LNCAP (cell line): ENCODE measurements at regions not wholly inside any gene's neighbourhood (a gene's known extent, or its start where the extent isn't known, plus 50 kb on each side); places are given as distances from the start of the nearest gene placed in this dataset.

Experiments used
- TF ChIP-seq, protein P1 (sequence below): fragments of 450-650 bp; IDR thresholded peaks from 2 replicates; pipeline ENCODE4 v1.5.1; 2017; ENCODE audit warnings: mild to moderate bottlenecking

DNA sequence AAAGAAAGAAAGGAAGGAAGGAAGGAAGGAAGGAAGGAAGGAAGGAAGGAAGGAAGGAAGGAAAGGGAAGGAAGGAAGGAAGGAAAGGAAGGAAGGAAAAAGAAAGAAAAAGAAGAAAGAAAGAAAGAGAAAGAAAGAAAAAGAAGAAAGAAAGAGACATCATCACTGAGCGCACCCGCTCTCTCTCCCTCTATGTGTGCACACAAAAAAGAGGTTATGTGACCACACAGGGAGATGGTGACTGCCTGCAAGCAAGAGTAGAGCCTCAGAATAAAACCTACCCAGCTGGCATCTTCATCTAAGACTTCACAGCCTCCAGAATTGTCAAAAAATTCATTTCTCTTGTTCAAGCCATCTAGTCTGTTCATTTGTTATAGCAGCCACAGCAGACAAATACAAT lies 1307.4 kb upstream of the ACVR2A start:
- TF ChIP-seq, protein P1, sequence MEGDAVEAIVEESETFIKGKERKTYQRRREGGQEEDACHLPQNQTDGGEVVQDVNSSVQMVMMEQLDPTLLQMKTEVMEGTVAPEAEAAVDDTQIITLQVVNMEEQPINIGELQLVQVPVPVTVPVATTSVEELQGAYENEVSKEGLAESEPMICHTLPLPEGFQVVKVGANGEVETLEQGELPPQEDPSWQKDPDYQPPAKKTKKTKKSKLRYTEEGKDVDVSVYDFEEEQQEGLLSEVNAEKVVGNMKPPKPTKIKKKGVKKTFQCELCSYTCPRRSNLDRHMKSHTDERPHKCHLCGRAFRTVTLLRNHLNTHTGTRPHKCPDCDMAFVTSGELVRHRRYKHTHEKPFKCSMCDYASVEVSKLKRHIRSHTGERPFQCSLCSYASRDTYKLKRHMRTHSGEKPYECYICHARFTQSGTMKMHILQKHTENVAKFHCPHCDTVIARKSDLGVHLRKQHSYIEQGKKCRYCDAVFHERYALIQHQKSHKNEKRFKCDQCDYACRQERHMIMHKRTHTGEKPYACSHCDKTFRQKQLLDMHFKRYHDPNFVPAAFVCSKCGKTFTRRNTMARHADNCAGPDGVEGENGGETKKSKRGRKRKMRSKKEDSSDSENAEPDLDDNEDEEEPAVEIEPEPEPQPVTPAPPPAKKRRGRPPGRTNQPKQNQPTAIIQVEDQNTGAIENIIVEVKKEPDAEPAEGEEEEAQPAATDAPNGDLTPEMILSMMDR = no peak

DNA sequence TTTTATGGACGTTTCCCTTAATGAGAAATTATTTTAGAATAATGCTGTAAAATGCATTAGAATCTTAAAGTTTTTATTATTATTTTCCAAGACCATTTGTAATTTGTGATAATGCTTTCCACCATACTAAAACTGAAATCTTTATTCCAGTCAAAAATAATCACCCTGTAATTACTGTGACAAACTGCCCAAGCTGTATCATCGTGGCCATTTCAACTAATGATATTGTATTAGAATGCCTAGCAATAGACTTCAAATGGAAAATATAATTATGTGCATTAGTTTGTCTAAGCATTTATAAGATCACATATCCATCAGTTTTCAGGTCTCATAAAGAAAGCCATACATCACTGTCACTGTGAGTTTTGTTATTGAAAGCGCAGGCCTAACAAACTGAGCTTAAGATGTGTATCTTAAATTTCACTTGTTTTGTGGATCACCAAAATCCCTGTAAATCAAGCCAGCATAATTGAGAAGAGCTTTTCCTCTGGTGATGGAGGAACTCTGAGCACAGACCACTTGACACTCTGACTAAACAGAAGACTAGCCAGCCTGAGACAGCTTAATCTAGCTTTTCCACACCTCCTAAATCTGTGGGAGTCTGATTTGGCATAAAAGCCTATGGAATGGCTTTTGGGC lies 1312.2 kb upstream of the ACVR2A start:
- TF ChIP-seq, protein P1 = no peak

DNA sequence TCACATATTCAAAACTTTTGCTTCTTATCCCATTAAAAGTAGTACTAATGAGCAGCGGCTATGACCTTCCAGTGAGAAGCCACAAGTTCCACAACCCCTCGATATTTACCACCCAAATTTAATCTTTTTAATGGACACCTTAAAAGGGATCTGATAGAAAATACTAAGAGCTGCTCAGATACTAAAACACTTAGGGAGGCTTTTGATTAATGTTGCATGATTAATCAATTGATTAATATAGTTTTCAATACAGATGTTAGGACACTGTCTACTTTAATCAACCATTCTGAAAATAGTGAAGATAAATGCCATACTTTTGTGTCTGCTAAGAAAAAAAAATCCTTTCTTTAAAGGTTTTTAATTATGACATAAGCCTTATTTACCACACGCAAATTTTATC lies 1312.8 kb upstream of the ACVR2A start:
- TF ChIP-seq, protein P1 = no peak

DNA sequence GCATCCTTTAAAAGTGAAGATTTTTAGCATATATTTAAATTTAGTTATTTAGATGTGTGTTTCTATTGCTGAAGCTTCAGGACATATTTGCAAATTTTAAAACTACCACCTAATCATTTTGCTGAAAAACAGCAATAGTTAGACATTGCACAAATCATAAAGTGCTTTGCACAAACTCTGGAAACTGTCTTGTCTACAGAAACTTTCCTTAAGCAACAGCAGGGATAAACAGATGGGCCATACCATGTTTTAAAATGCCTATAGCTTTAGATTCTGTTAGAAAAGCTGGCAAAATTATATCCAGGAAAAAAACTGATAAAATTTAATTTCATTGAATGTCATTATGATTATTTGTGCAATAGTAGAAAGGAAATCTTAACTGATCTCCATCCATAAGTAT lies 1313.9 kb upstream of the ACVR2A start:
- TF ChIP-seq, protein P1 = no peak

DNA sequence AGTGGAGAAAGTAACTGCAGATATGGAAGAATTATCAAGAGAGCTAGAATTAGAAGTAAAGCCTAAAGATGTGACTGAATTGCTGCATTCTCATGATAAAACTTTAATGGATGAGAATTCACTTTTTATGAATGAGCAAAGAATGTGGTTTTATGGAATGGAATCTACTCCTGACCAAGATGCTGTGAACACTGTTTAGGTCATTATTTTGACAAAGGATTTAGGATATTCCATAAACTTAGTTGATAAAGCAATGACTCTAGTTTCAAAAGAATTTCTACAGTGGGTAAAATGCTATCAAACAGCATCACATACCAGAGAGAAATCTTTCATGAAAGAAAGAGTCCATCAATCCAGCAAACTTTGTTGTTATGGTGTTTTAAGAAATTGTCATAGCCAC lies 1317.7 kb upstream of the ACVR2A start:
- TF ChIP-seq, protein P1 = no peak

DNA sequence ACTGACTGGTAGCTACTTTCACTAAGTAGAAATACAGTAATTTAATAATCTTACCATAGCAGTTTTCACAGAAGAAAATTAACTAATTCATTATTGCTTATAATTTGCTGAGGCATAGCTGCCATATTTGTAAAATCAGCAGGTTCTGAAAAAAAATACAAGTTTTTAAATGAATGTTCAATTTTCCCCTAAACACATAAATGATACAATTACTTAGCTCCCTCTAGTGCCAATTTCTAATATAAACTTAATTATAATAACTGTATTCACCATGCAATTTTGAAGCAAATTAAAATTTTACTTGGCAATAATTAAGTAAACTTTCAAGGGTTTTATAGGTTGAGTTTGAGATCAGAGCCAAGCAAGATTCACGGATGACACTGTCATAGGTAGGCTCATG lies 1321.6 kb upstream of the ACVR2A start:
- TF ChIP-seq, protein P1 = peak; percentile 39; the same call in 1 of the 2 replicates

DNA sequence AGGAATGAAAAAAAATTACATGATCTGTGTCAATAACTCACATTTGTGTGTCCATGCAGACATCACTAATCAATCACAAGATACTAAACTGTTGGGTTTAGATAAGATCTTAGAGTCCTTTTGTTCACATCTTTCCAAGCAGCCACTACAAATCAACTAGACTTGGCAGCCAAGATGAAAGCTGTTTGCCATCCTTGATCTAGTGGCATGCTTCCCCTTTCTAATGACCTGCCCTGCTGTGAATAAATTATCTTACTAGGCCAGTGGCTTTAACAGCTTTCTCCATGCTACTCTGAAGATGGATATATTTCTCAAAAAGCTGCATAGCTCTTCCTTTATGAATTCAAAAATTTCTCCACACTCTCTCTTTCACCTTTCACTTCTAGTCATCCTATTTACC lies 1338.0 kb upstream of the ACVR2A start:
- TF ChIP-seq, protein P1 = no peak

DNA sequence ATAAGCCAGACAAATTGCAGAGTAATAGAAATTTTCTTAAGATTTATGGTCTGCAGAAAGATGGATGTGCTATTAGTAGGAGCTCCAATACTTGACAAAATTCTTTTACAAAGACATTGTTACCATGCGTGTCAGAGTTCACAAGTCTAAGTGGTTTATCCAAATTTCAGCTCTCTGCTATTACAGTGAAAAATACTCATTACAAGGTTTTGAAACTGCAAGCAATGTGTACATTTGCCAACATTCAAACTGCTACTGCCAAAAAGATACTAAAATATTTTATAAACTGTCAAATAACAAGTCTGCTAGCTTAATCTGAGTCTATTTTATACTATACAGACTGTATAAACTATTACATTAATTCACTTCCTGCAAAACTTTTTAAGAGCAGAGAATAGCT lies 1341.5 kb upstream of the ACVR2A start:
- TF ChIP-seq, protein P1 = no peak
